Renal cortical epithelial cell (primary cell): ENCODE measurements at regions not wholly inside any gene's neighbourhood (a gene's known extent, or its start where the extent isn't known, plus 50 kb on each side); places are given as distances from the start of the nearest gene placed in this dataset.
"Not testable (repeated sequence)": the region's sequence is repeated elsewhere in the genome, so short reads cannot be mapped to it uniquely, and the experiment has no call there.

Source experiments
- DNase-seq: peaks from one replicate; pipeline ENCODE4 v3.0.0-alpha.2; 2011; ENCODE audit warnings: low read depth

GRCh38 chr12:111154147-111154834 lies 214.6 kb downstream of the PHETA1 start:
- DNase-seq = no peak

GRCh38 chr12:111152561-111152960 lies 216.3 kb downstream of the PHETA1 start:
- DNase-seq = no peak

GRCh38 chr12:111150921-111151840 lies 217.7 kb downstream of the PHETA1 start:
- DNase-seq = no peak

GRCh38 chr12:111150360-111150759 lies 218.5 kb downstream of the PHETA1 start:
- DNase-seq = no peak

- DNase-seq = no peak
These were observed 219.6 kb downstream of the PHETA1 start for GRCh38 chr12:111149299-111149698.

GRCh38 chr12:111148005-111148404 lies 220.9 kb downstream of the PHETA1 start:
- DNase-seq = no peak

GRCh38 chr12:111143271-111143670 lies 222.9 kb upstream of the MYL2 start:
- no peak for DNase-seq

GRCh38 chr12:111141205-111141604 lies 220.8 kb upstream of the MYL2 start:
- DNase-seq = no peak

GRCh38 chr12:111138016-111138415 lies 217.6 kb upstream of the MYL2 start:
- no peak for DNase-seq

GRCh38 chr12:111135293-111135832 lies 215.0 kb upstream of the MYL2 start:
- DNase-seq = no peak

GRCh38 chr12:111130336-111130735 lies 210.0 kb upstream of the MYL2 start:
- no peak for DNase-seq

- no peak for DNase-seq
These were observed 208.9 kb upstream of the MYL2 start for GRCh38 chr12:111129149-111129767.

GRCh38 chr12:111126331-111126730 lies 206.0 kb upstream of the MYL2 start:
- DNase-seq = no peak

GRCh38 chr12:111124183-111124582 lies 203.8 kb upstream of the MYL2 start:
- no peak for DNase-seq

GRCh38 chr12:111123390-111123789 lies 203.0 kb upstream of the MYL2 start:
- no peak for DNase-seq

- no peak for DNase-seq
These were observed 202.1 kb upstream of the MYL2 start for GRCh38 chr12:111122458-111122878.

- DNase-seq = no peak
These were observed 201.5 kb upstream of the MYL2 start for GRCh38 chr12:111121840-111122239.

- DNase-seq = no peak
These were observed 200.2 kb upstream of the MYL2 start for GRCh38 chr12:111120578-111120977.

- DNase-seq = no peak
These were observed 196.6 kb upstream of the MYL2 start for GRCh38 chr12:111117017-111117416.

- not testable (repeated sequence) for DNase-seq
These were observed 192.9 kb upstream of the MYL2 start for GRCh38 chr12:111113313-111113712.

- no peak for DNase-seq
These were observed 192.1 kb upstream of the MYL2 start for GRCh38 chr12:111112311-111113098.

GRCh38 chr12:111111681-111112080 lies 191.3 kb upstream of the MYL2 start:
- DNase-seq = no peak
